HCEC 1CT (cell line): ENCODE measurements at regions not wholly inside any gene's neighbourhood (a gene's known extent, or its start where the extent isn't known, plus 50 kb on each side); places are given as distances from the start of the nearest gene placed in this dataset.

Experiments
- DNase-seq: peaks from one replicate; pipeline ENCODE4 v3.0.0-alpha.2; 2017

DNA sequence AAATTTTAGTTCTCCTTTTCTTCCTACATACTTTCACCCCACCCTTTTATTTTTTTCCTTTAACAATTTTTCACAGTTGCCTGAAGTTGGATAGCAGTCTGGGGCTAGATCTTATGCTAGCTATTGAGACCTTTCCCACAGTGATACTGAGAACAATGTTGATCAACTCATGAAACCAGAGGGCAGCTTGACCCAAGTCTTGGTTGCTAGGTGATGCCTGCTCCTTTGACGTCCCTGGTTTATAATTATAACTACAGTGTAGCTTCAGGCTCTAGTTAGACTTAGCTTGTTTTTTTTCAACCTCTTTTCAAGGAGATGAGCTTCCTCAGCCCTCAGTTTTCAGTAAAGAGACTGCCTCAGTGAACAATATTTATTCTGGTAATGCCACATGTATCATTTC is 648.5 kb downstream of the IRS1 start:
- DNase-seq: no peak

DNA sequence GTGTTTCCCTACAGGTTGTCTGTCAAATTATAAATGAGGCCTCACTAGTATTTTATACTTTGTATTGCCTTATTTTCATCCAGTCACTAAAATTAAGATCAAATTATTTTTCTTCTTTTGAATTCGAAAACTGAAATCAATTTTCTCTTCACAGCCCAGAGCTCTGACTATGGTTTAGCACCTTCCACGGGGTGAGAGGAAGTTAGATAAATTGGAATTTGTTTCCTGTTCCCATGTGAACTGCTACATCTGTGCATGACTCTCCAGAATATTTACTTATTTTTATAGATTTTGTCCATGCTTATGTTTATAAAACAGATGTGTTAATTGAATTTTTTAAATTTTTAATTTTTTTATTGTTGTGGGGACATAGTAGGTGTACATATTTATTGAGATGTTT is 656.5 kb downstream of the IRS1 start:
- no peak for DNase-seq

DNA sequence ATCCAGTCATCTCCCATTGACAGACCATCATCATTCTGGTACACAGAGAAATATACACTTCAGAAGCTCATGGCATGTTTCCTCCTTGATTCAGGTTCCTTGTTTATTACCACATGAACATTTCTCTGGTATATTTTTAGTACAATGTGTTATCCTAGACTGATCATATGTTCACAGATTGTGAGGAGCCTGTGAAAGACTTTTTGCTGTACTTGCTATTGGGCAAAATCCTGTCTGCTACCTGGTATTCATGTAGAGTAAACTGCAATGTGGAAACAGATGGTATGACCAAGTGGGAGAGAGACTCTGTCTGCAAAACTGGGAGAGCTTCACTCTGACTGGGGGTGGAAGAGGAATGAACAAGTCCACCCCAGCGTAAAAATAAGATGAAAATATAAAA is 657.2 kb downstream of the IRS1 start:
- no peak for DNase-seq

GRCh38 chr2:226140594-226140993 is 659.0 kb downstream of the IRS1 start:
- DNase-seq: no peak

- DNase-seq: no peak
Measured at GRCh38 chr2:226139759-226140158, 659.9 kb downstream of the IRS1 start.

DNA sequence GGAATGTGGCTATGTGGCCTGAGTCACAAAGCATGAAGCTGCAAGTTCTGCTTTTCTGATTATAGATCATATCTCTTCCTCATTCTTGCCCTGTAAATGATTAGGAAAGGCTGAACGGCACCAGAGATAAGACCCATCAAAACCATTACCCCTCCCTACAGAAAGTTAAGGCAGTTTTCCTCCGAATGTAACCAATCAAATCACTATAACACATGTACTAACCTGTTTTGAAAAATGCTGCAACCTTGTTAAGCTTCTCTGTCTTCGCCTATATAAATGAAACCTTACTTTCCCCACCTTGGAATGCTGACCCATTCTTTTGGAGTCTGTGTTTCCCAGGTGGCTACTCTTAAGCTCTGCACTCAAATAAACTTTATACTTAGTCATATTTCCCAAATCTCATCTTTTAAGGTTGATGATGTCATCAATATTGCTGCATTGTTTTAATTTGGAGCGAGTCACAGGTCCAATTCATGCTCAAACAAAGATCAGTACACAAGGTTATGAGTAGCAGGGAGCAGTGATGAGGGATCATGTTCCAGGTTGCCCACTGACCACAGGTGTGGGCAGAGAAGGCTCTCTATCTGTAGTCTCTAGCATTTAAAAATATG is 662.3 kb downstream of the IRS1 start:
- DNase-seq: peak; percentile 50

GRCh38 chr2:226136739-226137138 is 662.9 kb downstream of the IRS1 start:
- no peak for DNase-seq

- DNase-seq: no peak
Measured at GRCh38 chr2:226135861-226136548, 663.6 kb downstream of the IRS1 start.

DNA sequence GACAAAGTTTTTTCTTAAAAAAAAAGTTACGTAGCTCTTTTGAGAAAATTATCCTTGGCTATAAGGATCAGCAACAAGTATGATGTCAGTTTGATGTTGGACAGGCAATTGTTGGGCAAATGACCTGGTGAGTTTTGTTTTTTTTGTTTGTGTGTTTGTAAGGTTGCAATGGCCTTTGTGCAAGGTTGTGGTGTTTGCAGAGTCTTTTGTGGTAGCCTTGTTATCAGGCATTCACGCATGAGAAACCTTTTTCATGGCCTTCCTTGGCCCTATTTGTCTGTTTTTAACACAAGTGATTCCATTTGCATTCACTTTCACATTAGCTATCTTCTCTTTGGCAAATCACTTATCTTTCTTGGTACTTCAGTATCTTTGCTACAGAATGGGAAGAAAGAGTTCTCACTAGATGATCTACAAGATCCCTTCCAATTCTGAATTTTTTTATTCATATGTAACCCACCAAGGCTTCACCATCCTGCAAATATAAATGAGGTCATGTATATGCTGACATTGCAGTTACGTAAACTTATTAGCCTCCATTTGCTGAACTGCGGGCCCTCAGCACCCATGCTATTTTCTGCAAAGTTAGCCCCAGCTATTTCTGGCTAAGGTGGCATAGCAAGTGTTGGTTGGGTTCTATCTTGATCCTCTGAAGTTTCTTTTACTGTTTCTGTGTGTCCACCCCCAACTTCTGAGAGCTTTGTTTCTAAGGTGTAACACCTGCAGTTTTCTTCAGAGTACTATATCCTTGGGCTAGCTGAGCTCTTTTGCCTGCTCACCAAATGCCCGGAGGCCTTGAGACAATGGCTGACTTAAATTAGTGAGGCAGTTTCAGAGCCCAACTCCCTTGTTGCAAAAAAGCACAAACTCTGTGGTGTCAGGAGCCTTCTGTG is 667.1 kb downstream of the IRS1 start:
- DNase-seq: no peak

- no peak for DNase-seq
Measured at GRCh38 chr2:226131299-226131784, 668.3 kb downstream of the IRS1 start.

- no peak for DNase-seq
Measured at GRCh38 chr2:226130192-226130591, 669.4 kb downstream of the IRS1 start.

GRCh38 chr2:226127682-226128081 is 671.9 kb downstream of the IRS1 start:
- no peak for DNase-seq

DNA sequence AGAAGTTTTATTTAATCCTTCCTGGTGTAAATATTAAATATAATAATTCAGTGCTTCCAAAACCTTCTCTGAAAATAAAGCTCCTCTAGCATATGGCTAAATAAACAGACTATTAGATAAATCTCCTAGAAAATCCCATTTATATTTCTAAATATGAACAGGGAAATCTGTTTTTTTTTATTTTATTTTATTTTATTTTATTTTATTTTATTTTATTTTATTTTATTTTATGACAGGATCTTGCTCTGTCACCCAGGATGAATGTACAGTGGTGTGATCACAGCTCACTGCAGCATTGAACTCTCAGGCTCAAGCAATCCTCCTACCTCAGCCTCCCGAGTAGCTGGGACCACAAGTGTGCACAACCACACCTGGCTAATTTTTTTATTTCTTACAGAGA is 673.5 kb downstream of the IRS1 start:
- no peak for DNase-seq

GRCh38 chr2:226125176-226125883 is 674.3 kb downstream of the IRS1 start:
- DNase-seq: no peak

DNA sequence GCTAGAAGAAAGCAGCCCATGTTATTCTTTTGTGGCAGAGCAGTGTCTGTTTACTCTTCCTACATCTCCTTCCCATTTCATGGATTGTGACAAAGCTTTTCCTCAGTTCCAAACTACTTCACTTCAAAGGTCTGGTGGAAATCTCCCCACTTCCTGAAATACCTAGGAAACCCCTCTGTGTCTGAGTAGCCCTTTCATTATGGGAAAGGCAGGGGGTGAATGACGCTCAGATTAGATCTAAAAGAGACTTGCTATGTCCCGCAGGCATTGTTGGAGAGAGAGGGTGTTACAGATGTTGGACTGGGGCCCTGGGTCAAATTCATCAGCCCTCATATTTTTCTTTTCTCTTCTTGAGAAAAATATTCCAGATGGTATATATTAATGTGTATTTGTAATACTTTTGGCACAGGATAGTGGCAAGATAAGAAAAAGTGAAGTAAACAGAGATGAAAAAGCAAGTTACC is 675.0 kb downstream of the IRS1 start:
- no peak for DNase-seq

DNA sequence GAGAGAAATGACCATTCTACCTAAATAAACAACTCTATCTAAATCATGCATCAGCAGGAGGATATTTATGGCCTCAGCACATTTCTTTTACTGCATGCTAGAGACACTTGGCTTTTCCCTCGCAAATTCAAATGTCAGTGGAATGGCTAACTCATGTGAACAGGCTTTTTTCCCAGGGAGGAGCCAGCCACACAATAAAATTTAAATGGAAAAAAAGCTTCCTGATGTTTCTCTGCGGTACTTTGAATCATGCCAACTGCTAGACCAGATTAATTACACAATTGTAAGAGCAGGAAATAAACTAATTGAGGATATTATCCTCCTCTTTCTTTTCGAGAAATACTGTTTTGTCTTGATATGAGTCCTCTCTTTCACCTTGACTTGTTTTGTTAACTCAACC is 676.3 kb downstream of the IRS1 start:
- no peak for DNase-seq

- no peak for DNase-seq
Measured at GRCh38 chr2:226122041-226122440, 677.6 kb downstream of the IRS1 start.

DNA sequence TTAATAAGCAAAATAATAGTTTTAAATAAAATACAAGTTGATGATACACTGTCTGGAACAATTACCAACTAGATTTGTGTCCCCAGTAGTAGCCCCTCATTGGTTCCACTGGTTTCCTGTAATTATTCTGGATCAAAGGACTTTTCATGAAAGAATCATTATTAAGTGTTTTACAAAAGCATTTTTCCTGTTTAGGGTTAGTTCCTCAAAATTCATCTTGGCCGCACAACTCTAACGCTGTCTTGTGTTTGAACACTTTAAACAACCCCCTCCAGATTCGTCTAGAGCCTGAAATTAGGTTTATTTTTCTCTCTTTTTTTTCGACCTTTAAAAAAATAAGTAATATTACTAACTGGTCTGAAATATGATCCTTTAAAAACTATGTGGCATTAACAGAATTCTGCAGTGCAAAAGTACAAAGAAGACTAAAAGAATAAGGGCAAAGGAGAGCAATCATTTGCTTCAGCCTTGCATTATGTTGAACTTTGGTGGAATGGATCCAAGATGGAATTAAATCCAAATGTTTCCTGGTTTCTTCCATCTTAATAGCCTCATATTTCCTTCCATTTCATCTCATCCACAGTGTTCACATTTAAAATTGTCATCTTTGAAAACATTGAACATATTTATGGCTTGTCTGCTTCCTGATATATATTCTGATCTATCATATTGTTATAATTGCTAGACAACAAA is 678.4 kb downstream of the IRS1 start:
- DNase-seq: no peak

DNA sequence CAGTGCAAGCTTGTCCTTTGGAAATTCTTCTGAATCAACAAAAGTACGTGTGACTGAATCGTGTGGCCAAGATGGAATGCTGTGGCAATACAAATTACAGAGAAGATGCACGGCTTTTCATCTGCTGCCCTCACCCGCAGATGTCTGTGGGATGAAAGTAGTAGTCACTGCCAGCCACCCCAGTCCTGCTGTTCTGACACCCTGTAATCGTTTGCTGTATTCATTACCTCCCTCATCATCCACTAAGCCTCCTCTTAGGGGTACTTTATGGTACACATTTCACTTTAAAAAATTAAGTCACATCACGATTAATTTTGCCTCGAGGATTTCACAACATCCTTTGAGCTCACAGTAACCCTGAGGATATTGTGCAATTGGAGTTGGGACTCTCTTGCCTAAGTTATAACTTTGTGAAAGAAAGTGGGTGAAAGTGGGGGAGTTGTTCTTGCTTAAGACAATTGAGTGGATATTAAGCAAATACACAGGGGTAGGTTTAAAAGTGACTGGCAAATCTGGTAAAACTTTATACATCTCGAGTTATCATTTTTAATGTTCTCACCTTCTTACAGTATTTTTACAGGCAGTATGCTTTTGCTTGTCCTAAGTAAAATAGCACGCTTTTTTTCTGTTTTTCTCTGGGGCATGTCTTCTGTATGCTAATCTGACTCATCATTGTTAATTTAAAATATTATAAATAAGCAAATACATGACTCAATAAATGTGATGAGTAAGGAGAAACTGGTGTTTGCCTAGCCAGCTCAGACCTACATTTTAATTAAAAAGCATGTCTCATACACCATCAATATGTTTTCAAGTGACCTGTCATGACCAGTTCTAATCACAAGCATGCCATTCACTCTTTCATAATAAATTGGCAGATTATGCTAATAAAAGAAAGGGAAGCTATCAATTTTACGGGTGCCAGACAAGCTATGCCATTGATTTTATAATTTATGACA is 680.9 kb downstream of the IRS1 start:
- peak; percentile 94 for DNase-seq

- DNase-seq: peak; percentile 69
Measured at GRCh38 chr2:226117510-226118065, 682.0 kb downstream of the IRS1 start.

GRCh38 chr2:226116346-226116745 is 683.3 kb downstream of the IRS1 start:
- DNase-seq: no peak
